ENCODE measurements at regions not wholly inside any gene's neighbourhood (a gene's known extent, or its start where the extent isn't known, plus 50 kb on each side); places are given as distances from the start of the nearest gene placed in this dataset.

DNA sequence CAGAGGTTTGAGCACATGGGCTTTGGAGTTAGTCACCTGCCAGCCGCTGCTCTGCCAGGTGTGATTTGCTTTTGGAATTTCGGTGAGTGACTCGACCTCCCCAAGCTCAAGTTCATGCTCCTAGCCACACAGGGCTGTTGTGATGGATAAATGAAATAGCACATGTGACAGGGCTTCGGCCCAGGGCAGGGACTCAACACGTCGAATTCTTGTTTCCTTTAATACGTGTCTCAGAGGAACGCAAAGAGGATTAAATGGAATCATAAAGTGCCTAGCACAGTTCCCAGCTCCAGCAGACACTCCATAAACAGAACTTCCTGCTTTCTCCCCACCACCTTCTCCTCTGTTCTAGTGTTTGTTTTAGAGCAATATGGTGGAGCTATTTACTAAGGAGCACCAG lies 88.3 kb upstream of the CHST15 start:
- ATAC-seq (ENCODE audit: low read depth) (no peak), DNase-seq (ENCODE audit: low spot score in 2 of 2) (no peak)
- Mint-ChIP-seq H3K27ac (no peak overlapping the region), H3K4me1 (no peaks in the 10 kb centered on the region), H3K36me3 (no peaks in the 10 kb centered on the region), H3K4me3 (no peak overlapping the region), H3K9me3 (no peaks in the 10 kb centered on the region), H3K27me3 (no peaks in the 10 kb centered on the region)

DNA sequence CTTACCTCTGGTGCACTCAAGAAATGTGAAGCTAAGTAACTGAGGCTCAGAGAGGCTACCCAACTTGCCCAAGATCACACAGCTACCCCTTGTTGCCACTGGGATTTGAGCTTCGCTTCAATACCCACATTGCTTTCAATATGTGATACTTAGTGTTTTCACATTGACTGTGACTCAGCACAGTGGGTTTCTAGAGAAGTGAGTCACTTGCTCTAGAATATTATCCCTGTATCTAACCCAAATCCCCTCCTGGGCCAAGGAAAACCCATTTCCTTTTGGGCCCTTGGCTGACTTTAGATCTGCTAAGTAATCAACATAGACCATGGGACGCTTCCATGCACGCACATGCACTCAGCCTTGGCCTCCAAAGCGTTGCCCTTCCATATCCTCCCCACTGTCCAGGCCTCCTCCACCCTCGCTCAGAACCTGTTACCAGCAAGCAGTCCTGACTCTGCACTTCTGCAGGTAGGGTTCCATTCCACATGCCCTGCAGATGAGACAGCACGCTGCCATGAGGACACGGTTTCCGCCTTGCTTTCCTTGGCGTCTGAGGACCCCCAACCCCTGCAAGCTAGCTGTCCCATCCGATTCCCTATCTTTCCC lies 87.7 kb upstream of the CHST15 start:
- Mint-ChIP-seq H3K9me3 (no peaks in the 10 kb centered on the region), H3K27me3 (no peaks in the 10 kb centered on the region), H3K27ac (no peak overlapping the region), H3K4me1 (no peaks in the 10 kb centered on the region), H3K4me3 (no peak overlapping the region), H3K36me3 (no peaks in the 10 kb centered on the region)
- DNase-seq (ENCODE audit: low spot score in 2 of 2) (no peak), ATAC-seq (ENCODE audit: low read depth) (no peak)

DNA sequence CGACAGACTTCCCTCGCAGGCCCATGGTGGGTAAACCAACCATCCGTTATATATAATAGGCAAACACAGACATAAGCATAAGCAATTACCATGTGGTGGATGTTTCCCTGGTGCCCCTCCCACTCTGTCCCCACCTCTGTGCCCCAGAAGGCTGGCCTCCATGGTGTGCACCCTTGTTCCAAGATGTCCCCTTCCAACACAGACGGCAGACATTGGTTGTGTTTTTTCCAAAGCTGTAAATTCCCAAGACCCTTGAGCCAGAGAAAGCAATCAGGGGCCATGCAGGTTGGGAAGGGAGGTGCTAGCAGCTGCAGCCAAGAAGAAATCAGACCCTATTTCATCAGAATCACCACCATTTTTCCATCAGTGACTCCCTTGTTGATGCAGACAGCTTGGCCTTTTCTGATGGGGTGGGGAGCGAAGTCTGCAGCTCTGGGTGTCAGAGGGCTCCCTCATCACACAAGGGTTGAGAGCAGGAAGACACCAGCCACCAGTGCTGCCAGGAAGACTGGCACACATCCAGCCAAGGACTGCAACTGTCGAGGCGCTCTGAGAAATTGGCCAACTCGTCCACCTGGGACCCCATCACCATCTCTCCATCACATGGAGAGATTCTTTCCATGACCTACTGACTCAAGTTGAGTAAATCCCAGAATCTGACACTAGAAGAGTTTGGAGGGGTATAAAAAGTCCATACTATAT lies 86.8 kb upstream of the CHST15 start:
- ATAC-seq (ENCODE audit: low read depth) (no peak), DNase-seq (ENCODE audit: low spot score in 2 of 2) (no peak)
- peaks cover 4% of the 10 kb centered on the region for H3K4me1 Mint-ChIP-seq
- H3K36me3 Mint-ChIP-seq: no peaks in the 10 kb centered on the region
- H3K27ac Mint-ChIP-seq: no peak overlapping the region
- no peaks in the 10 kb centered on the region for H3K9me3 Mint-ChIP-seq
- H3K4me3 Mint-ChIP-seq: no peak overlapping the region
- peaks cover 2% of the 10 kb centered on the region for H3K27me3 Mint-ChIP-seq

DNA sequence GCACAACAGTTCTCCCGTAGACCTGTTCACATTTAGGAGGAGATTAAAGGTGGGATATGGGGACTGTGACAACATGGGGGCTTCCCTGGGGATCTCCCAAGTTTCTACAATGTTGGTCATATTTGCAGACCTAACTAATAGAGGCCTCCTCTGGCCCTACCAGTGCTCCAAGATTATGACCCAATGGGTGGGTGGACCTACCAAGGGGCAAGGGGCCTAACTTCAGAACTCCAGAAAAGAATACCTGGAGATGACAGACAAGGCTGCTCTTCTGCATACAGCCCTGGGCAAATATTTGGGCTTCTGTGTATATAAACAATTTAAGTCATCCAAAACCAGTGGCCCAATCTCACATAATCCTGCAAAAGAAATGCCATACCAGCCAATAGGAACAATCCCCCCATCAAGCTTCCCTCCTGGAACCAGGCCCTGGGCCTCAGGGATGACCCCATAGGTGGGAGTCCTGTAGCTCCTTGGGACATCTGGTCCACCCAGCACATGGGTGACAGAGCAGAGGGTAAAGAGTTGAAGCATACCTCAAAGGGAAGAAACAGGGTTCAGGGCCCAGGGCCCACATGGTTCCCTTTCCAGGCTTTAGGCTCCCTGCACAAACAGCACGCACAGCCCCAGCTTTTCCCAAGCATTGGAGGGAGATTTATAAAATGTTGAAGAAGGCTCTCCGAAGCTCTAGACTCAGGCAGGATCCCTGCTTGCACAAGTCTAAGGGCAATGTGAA lies 86.1 kb upstream of the CHST15 start:
- Mint-ChIP-seq H3K27me3 (peaks cover 2% of the 10 kb centered on the region), H3K4me3 (no peak overlapping the region), H3K36me3 (no peaks in the 10 kb centered on the region), H3K27ac (no peak overlapping the region), H3K4me1 (peaks cover 4% of the 10 kb centered on the region), H3K9me3 (no peaks in the 10 kb centered on the region)
- ATAC-seq (ENCODE audit: low read depth): no peak
- no peak for DNase-seq (ENCODE audit: low spot score in 2 of 2)

DNA sequence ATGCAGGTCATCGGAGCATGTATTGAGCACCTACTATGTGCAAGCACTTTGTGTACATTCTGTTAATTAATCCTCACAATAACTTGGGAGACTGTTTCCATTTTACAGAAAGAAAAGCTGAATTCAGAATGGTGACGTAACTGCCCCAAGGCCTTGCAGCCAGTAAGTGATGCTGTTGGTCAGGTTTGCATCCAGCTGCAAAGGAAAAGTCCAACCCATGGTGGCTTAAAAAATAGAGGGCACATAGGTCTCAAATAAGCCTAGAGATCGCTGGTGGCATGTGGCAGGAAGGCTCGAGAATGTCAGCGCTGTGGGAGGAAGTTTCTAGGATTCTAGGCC lies 83.8 kb upstream of the CHST15 start:
- Mint-ChIP-seq H3K36me3 (no peaks in the 10 kb centered on the region), H3K9me3 (no peaks in the 10 kb centered on the region), H3K27me3 (peaks cover 2% of the 10 kb centered on the region), H3K4me3 (no peak overlapping the region), H3K4me1 (peaks cover 4% of the 10 kb centered on the region), H3K27ac (no peak overlapping the region)
- ATAC-seq (ENCODE audit: low read depth): no peak
- DNase-seq (ENCODE audit: low spot score in 2 of 2): no peak

DNA sequence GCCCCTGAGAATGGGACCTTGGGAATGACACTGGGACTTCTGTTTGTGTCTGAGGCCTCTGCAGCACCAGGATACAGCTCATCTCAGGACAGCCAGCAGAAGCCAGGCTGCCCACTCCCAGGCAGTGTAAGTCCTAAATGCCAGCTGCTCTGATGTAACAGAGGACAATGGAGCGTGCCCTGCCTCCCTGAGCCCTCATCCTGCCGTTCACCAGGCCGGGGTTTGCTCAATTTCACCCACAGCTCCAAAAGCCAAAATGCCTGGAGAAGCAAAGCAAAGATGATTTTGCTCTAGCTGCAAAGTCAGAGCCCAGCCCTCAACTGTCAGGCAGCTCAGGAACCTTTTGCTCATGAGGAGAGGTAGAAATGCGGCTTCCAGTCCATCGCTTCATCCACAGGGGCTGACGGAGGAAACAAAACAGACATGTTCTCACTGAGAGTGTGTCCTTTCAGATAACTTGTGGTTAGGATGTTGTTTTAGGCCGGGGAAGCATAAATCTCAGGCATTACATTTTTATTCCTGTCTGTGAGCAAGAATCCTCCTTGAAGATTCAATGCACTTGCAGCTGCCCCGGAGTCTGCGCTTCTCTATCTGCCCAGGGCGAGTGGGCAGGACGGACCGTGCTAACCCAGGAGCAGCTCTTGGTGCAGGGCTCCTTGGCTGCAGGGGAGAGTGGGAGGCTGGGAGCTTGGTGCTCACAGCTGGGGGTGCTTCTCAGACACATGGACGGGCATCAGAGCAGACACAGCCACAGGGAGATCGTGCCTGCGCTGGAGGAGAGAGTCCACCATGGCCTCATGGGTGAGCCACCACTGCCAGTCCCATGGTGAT lies 83.2 kb upstream of the CHST15 start:
- H3K36me3 Mint-ChIP-seq: no peaks in the 10 kb centered on the region
- H3K27ac Mint-ChIP-seq: no peak overlapping the region
- DNase-seq (ENCODE audit: low spot score in 2 of 2): no peak
- peaks cover 4% of the 10 kb centered on the region for H3K4me1 Mint-ChIP-seq
- H3K9me3 Mint-ChIP-seq: no peaks in the 10 kb centered on the region
- ATAC-seq (ENCODE audit: low read depth): no peak
- peaks cover 2% of the 10 kb centered on the region for H3K27me3 Mint-ChIP-seq
- no peak overlapping the region for H3K4me3 Mint-ChIP-seq

DNA sequence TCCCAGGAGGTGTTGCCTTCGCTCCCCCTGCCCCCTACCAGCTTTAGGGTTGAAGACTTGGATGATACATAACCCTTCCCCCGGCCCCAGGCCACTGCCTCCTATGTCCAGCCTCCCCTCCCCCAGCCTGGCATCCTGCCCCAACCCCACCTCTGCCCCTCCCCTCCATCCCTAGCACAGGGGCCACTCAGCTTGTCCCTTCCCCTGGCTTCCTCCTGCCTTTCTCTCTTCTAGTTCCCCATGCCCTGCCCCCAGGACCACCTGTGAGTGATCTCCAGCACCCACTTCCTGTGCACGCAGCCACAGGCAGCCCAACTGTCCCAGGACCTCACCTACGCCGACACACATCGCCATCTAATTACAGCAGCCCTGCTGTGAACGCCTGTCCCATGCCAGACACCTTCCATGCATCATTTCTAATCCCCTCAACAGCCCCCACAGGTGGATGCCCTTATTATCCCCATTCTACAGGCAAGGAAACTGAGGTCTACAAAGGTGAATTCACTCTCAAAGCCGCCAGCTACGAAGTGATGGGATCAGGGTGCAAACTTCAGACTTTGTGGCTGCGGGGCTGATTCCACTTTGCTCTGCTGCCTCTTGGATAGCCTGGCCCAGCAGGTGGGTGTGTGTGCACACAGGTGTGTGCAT lies 82.4 kb upstream of the CHST15 start:
- DNase-seq (ENCODE audit: low spot score in 2 of 2) (no peak), ATAC-seq (ENCODE audit: low read depth) (no peak)
- H3K36me3 Mint-ChIP-seq: no peaks in the 10 kb centered on the region
- H3K27me3 Mint-ChIP-seq: peaks cover 2% of the 10 kb centered on the region
- H3K4me1 Mint-ChIP-seq: peaks cover 4% of the 10 kb centered on the region
- peak overlapping the region; percentile 6 for H3K27ac Mint-ChIP-seq
- no peak overlapping the region for H3K4me3 Mint-ChIP-seq
- H3K9me3 Mint-ChIP-seq: no peaks in the 10 kb centered on the region

DNA sequence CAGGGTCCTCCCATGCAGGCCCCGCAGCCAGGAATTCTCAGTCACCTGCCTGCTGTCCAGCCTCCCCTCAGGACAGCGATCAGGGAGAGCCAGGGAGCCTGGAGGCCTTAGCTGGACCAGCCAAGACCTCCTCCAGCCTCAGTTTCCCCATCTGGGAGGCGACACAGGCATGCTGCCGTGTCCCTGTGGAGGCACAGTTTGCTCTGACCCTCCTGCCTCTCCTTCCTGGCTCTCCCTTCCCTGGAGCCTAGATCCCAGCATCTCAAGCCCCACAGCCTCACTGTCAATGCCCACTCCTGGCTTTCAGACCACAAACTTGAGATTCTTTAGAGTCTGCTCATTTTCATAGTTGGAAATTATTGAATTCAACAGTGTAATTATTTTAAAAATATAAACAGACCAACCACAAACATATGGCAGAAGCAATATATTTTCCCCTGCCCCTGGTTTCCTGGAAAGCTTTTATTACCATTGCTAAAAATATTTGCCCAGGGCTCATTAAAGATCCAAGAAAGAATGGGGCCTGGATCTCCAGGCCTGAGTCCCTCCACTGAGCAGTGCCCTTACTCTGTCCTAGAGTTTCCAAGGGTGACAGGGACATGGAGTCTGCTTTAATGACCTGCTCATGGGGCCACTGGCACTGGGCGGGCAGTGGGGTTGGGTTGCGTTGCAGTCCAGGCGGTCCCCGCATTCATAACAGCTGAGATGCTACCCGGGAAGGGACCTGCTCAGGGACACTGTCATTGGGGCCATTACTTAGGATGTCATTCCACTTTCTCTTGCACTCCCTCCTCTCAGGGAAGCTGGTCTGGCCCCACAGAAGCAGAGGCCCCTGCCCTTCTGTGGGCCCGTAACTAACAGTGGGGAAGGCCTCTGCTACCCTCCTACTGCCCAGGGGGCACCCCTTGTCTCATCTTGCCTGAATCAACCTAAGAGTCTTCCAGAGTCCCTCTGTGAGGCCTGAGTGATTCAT lies 81.6 kb upstream of the CHST15 start:
- H3K36me3 Mint-ChIP-seq: no peaks in the 10 kb centered on the region
- DNase-seq (ENCODE audit: low spot score in 2 of 2): no peak
- ATAC-seq (ENCODE audit: low read depth): no peak
- no peaks in the 10 kb centered on the region for H3K9me3 Mint-ChIP-seq
- peaks cover 4% of the 10 kb centered on the region for H3K4me1 Mint-ChIP-seq
- H3K27me3 Mint-ChIP-seq: peaks cover 2% of the 10 kb centered on the region
- no peak overlapping the region for H3K27ac Mint-ChIP-seq
- H3K4me3 Mint-ChIP-seq: no peak overlapping the region

DNA sequence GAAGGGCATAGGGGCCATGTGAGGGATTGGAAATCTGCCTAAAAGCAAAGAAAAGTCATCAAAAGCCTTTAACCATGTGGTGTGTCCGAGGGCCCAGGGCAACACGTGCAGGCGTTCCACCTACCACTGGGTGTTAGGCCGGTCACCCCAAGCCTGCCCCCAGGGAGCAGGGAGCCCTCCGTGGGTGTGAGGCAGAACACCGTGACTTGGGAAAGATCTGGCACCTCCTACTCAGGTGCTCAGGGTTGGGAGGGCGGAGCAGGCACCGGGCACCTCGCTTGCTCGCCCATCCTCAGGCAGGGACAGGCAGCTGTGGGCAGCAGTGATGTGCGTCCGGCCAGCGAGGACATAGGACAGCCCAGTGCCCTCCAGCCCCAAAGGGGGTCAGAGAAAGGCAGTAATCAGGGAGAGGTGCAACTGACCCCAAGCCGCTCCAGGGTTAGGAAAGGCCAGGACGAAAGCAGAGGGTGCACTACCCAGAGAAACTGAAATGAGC lies 80.7 kb upstream of the CHST15 start:
- Mint-ChIP-seq H3K4me3 (no peak overlapping the region), H3K4me1 (peaks cover 4% of the 10 kb centered on the region), H3K9me3 (no peaks in the 10 kb centered on the region), H3K36me3 (no peaks in the 10 kb centered on the region), H3K27ac (no peak overlapping the region), H3K27me3 (peaks cover 2% of the 10 kb centered on the region)
- no peak for DNase-seq (ENCODE audit: low spot score in 2 of 2)
- no peak for ATAC-seq (ENCODE audit: low read depth)

DNA sequence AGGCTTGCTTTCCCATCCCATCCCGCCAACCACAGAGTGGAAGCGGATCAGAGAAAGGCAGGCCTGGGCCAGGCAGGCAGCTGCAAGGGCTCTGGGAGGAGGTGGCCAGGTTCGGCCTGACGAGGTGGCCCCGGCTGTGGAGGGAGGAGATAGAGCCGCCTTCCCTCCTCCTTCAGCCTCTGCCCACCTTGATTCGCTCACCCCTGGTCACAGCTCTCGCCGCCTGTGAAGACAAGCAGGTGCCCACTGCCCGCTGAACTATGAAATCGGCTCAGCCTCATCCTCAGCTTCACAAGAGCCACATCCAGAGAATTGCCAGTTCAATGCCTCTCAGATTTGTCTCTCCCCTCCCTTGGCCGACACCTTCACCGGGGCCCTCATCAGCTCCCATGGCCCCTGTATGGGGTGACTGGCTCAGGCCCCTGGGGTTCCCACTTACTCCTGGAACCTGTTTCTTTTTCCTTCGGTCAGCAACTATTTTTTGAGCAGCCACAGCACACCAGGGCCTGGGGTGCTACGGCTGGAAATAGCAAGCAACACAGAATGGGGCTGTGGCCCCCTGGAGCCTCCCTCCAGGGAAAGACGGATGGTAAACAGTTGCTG lies 80.0 kb upstream of the CHST15 start:
- Mint-ChIP-seq H3K9me3 (no peaks in the 10 kb centered on the region), H3K27me3 (peaks cover 2% of the 10 kb centered on the region), H3K4me1 (peaks cover 4% of the 10 kb centered on the region), H3K4me3 (no peak overlapping the region), H3K36me3 (no peaks in the 10 kb centered on the region), H3K27ac (no peak overlapping the region)
- no peak for ATAC-seq (ENCODE audit: low read depth)
- no peak for DNase-seq (ENCODE audit: low spot score in 2 of 2)

DNA sequence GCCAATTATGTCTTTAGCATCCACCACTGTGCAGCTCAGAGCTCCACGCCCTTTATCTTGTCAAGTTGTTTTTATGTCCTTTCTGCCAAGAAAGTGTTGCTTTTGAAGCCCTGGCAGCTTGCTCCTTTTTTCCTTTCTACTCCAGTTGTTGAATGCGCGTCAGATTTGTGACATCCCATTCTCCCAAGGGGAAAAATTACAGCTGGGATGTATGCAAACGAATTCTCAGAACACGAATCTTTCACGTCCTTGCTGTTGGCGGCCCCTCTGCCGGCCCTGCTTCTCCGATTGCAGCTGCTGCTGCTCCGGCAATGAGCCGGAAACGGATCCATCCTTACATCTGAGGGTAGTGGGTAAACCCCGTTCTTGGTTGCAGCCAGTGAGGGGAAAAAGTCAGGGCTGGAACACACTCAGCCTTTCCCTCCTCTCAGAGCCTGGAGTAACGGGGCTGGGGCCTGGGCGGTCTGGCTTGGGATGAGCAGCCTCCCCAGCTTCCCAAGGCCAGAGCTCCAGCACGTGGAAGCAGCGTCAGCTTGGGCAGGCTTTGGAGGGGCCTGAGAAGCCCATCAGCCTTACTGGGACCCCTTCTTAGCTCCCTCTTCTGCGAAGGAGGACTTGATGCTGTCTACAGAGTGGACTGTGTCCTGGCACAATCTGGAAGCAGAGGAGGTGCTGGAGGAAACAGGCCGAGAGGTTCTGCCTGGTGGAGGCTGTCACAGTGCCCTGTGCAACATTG lies 79.0 kb upstream of the CHST15 start:
- Mint-ChIP-seq H3K36me3 (no peaks in the 10 kb centered on the region), H3K9me3 (no peaks in the 10 kb centered on the region), H3K27ac (no peak overlapping the region), H3K27me3 (peaks cover 2% of the 10 kb centered on the region), H3K4me1 (peaks cover 4% of the 10 kb centered on the region), H3K4me3 (no peak overlapping the region)
- DNase-seq (ENCODE audit: low spot score in 2 of 2) (no peak), ATAC-seq (ENCODE audit: low read depth) (no peak)

DNA sequence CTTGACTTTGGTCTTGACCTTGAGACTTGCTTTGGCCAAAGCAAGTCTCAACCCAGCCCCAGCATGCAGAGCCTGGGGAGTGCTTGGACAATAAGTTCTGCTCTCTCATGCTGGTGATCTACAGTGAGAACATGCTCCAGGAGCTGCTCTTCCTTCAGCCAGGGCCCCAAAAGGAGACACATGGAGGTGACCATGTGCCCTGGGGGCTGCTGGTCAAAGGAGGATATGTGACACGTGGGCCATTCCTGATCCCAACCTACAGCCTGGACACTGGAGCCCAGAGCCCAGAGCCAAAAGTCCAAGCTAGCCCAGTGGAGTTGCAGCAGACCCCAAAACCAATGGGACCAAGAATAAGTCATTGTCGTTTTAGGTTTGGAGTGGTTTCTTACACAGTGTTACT lies 78.2 kb upstream of the CHST15 start:
- no peaks in the 10 kb centered on the region for H3K36me3 Mint-ChIP-seq
- peaks cover 2% of the 10 kb centered on the region for H3K27me3 Mint-ChIP-seq
- peaks cover 7% of the 10 kb centered on the region for H3K4me1 Mint-ChIP-seq
- no peak overlapping the region for H3K4me3 Mint-ChIP-seq
- no peak overlapping the region for H3K27ac Mint-ChIP-seq
- DNase-seq (ENCODE audit: low spot score in 2 of 2) (no peak), ATAC-seq (ENCODE audit: low read depth) (no peak)
- no peaks in the 10 kb centered on the region for H3K9me3 Mint-ChIP-seq

Data from memory B cell (primary cell).